ENCODE measurements at regions not wholly inside any gene's neighbourhood (a gene's known extent, or its start where the extent isn't known, plus 50 kb on each side); places are given as distances from the start of the nearest gene placed in this dataset.

DNA sequence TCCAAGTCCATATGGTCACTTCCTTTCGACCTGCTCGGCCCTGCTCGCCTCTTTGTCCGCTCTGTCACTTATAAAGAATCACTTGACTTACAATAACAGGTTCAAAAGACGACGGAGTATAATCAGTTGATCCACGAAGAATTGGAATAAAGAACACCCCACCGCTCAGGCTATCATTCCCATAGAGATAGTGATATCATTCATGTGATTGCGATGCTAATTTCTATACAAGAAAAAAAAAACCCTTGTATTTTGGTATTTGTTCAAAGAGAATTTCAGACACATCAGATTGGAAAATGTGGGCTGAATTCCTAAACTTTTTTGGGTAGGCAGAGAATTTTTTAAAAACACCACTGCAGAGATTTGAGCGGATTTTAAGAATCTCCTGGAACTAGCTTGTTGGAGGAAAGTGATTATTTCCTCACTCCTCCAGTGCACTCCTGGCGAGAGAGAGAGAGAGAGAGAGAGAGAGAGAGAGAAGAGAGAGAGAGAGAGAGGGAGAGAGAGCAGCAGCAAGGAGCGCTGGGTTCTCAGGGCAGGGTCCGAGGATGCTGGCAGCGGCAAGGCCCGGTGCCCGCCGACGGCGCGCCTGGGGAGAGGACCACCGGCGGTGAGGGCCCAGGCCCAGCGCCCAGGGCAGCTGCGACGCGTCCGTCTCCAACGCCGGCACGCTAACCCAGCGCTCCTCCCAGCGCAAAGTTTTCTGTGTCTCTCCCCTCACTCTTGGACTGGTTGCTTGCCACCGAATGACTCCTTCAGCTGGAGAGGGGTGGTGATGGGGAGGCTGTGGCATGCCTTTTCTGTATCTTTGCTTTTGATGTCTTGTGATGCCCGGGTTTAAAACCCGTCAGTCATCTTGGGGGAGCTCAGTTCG lies 149.0 kb upstream of the ZNF536 start:
- TF ChIP-seq, protein P1, sequence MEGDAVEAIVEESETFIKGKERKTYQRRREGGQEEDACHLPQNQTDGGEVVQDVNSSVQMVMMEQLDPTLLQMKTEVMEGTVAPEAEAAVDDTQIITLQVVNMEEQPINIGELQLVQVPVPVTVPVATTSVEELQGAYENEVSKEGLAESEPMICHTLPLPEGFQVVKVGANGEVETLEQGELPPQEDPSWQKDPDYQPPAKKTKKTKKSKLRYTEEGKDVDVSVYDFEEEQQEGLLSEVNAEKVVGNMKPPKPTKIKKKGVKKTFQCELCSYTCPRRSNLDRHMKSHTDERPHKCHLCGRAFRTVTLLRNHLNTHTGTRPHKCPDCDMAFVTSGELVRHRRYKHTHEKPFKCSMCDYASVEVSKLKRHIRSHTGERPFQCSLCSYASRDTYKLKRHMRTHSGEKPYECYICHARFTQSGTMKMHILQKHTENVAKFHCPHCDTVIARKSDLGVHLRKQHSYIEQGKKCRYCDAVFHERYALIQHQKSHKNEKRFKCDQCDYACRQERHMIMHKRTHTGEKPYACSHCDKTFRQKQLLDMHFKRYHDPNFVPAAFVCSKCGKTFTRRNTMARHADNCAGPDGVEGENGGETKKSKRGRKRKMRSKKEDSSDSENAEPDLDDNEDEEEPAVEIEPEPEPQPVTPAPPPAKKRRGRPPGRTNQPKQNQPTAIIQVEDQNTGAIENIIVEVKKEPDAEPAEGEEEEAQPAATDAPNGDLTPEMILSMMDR (IDR thresholded peaks at IDR 0.05) = no peak
- TF ChIP-seq POLR2AphosphoS5 (IDR thresholded peaks at IDR 0.05; ENCODE audit: insufficient read depth in 1 of 2, low read depth in 1 of 2) = no peak
- TF ChIP-seq POLR2A (IDR thresholded peaks at IDR 0.05) = no peak
